ENCODE measurements at regions not wholly inside any gene's neighbourhood (a gene's known extent, or its start where the extent isn't known, plus 50 kb on each side); places are given as distances from the start of the nearest gene placed in this dataset.
A peak's percentile ranks its signal among the peaks of the same experiment; 100 is the strongest.

- H3K36me3 ChIP-seq (ENCODE audit: insufficient read depth, low read length, poor library complexity, severe bottlenecking) = no peaks in the 10 kb centered on the region
- H3K4me1 ChIP-seq (ENCODE audit: insufficient read depth, low read length, poor library complexity, severe bottlenecking) = peaks cover 7% of the 10 kb centered on the region
- intact Hi-C loops (cut with micrococcal nuclease; ENCODE audit: unreplicated experiment) = loop anchor here (2.0 to 5.0 kb wide), 2 partner anchors 208 to 1929 kb away; no protein-coding TSS in a partner anchor
- no peak overlapping the region for H3K4me3 ChIP-seq (ENCODE audit: low read depth, low read length, poor library complexity, severe bottlenecking)
- no peaks in the 10 kb centered on the region for H3K27me3 ChIP-seq (replicated peaks; ENCODE audit: insufficient read depth, low read depth, low read length, poor library complexity)
- BruUV-seq (replicated peaks) = no TSS peak
- TF ChIP-seq CTCF (conservative IDR thresholded peaks at IDR 0.05; ENCODE audit: low read depth, low read length) (peak; percentile 84), EZH2 (IDR thresholded peaks at IDR 0.05; ENCODE audit: borderline replicate concordance, low read depth, low read length, poor library complexity, severe bottlenecking) (no peak)
- ChIA-PET CTCF (interaction anchor here (1.2 kb wide), 2 partner anchors 1930 to 1935 kb away, joined by 3 to 4 read pairs; no protein-coding TSS in a partner anchor), POLR2A (ENCODE audit: low non-redundant PET) (no interaction called here)
- DNase-seq (ENCODE audit: low spot score) = peak; percentile 64
- H3K27ac ChIP-seq (ENCODE audit: low read depth, low read length, poor library complexity, severe bottlenecking) = no peak overlapping the region
- peaks cover 5% of the 10 kb centered on the region for H3K9me3 ChIP-seq (ENCODE audit: low read depth, low read length, poor library complexity, severe bottlenecking)
Observed at GRCh38 chr6:8499540-8499939, 64.2 kb upstream of the SLC35B3 start.

- H3K36me3 ChIP-seq (ENCODE audit: insufficient read depth, low read length, poor library complexity, severe bottlenecking) = no peaks in the 10 kb centered on the region
- no peak for DNase-seq (ENCODE audit: low spot score)
- ChIA-PET CTCF (no interaction called here), POLR2A (ENCODE audit: low non-redundant PET) (no interaction called here)
- intact Hi-C loops (cut with micrococcal nuclease; ENCODE audit: unreplicated experiment) = loop anchor here (5.0 kb wide), 2 partner anchors 172 to 213 kb away; no protein-coding TSS in a partner anchor
- H3K4me1 ChIP-seq (ENCODE audit: insufficient read depth, low read length, poor library complexity, severe bottlenecking) = peaks cover 21% of the 10 kb centered on the region
- H3K4me3 ChIP-seq (ENCODE audit: low read depth, low read length, poor library complexity, severe bottlenecking) = no peak overlapping the region
- H3K27me3 ChIP-seq (replicated peaks; ENCODE audit: insufficient read depth, low read depth, low read length, poor library complexity) = no peaks in the 10 kb centered on the region
- no peak overlapping the region for H3K27ac ChIP-seq (ENCODE audit: low read depth, low read length, poor library complexity, severe bottlenecking)
- no TSS peak for BruUV-seq (replicated peaks)
- peaks cover 5% of the 10 kb centered on the region for H3K9me3 ChIP-seq (ENCODE audit: low read depth, low read length, poor library complexity, severe bottlenecking)
- TF ChIP-seq EZH2 (IDR thresholded peaks at IDR 0.05; ENCODE audit: borderline replicate concordance, low read depth, low read length, poor library complexity, severe bottlenecking) (no peak), CTCF (conservative IDR thresholded peaks at IDR 0.05; ENCODE audit: low read depth, low read length) (no peak)
Observed at GRCh38 chr6:8494730-8495129, 59.4 kb upstream of the SLC35B3 start.

- Histone ChIP-seq H3K27me3 (replicated peaks; ENCODE audit: insufficient read depth, low read depth, low read length, poor library complexity) (no peaks in the 10 kb centered on the region), H3K9me3 (ENCODE audit: low read depth, low read length, poor library complexity, severe bottlenecking) (peaks cover 3% of the 10 kb centered on the region), H3K36me3 (ENCODE audit: insufficient read depth, low read length, poor library complexity, severe bottlenecking) (no peaks in the 10 kb centered on the region), H3K4me1 (ENCODE audit: insufficient read depth, low read length, poor library complexity, severe bottlenecking) (peaks cover 18% of the 10 kb centered on the region), H3K27ac (ENCODE audit: low read depth, low read length, poor library complexity, severe bottlenecking) (no peak overlapping the region), H3K4me3 (ENCODE audit: low read depth, low read length, poor library complexity, severe bottlenecking) (no peak overlapping the region)
- TF ChIP-seq EZH2 (IDR thresholded peaks at IDR 0.05; ENCODE audit: borderline replicate concordance, low read depth, low read length, poor library complexity, severe bottlenecking) (no peak), CTCF (conservative IDR thresholded peaks at IDR 0.05; ENCODE audit: low read depth, low read length) (no peak)
- POLR2A ChIA-PET (ENCODE audit: low non-redundant PET) = interaction anchor here (0.5 kb wide), 1 partner anchor 1867 kb away, joined by 6 read pairs; no protein-coding TSS in a partner anchor
- DNase-seq (ENCODE audit: low spot score) = peak; percentile 91
- intact Hi-C loops (cut with micrococcal nuclease; ENCODE audit: unreplicated experiment) = loop anchor here (5.0 kb wide), 1 partner anchor 170 kb away; no protein-coding TSS in a partner anchor
- CTCF ChIA-PET = interaction anchor here (1.0 to 1.3 kb wide), 2 partner anchors 11 to 361 kb away, joined by 4 to 6 read pairs; no protein-coding TSS in a partner anchor
- BruUV-seq (replicated peaks) = no TSS peak
Observed at GRCh38 chr6:8492536-8493133, 57.3 kb upstream of the SLC35B3 start.

Measured in A673 (cell line).